Endothelial cell of umbilical vein (primary cell): ENCODE measurements at regions not wholly inside any gene's neighbourhood (a gene's known extent, or its start where the extent isn't known, plus 50 kb on each side); places are given as distances from the start of the nearest gene placed in this dataset.

Source experiments
- EZH2 ChIP-seq: IDR thresholded peaks from 2 replicates; pipeline ENCODE4 v1.6.1; 2012; ENCODE audit warnings: borderline replicate concordance, low read depth, mild to moderate bottlenecking, moderate library complexity, low read length, inconsistent platforms; ENCODE audit not compliant: severe bottlenecking
- FOS ChIP-seq: IDR thresholded peaks from 2 replicates; pipeline ENCODE4 v1.6.1; 2011; ENCODE audit warnings: mild to moderate bottlenecking, low read length, moderate library complexity, borderline replicate concordance; ENCODE audit not compliant: insufficient read depth
- POLR2A ChIP-seq: IDR thresholded peaks from 2 replicates; pipeline ENCODE4 v1.6.1; 2012; ENCODE audit warnings: low read depth, mild to moderate bottlenecking, control low read depth, low read length
- TF ChIP-seq, protein P1 (sequence below), 2 donors: IDR thresholded peaks; 1 replicate in 1 of 2; 2 replicates in 1 of 2; pipeline ENCODE4 v1.5.1; 2011; ENCODE audit warnings: low read length in 2 of 2, mild to moderate bottlenecking in 2 of 2, moderate library complexity in 2 of 2, control low read depth in 1 of 2, inconsistent platforms in 1 of 2, low read depth in 1 of 2; ENCODE audit not compliant: insufficient read depth in 1 of 2; ENCODE audit errors: extremely low read depth in 1 of 2
- TF ChIP-seq, protein P2 (sequence below): IDR thresholded peaks from 2 replicates; pipeline ENCODE4 v1.6.1; 2011; ENCODE audit not compliant: insufficient read depth, insufficient read length

DNA sequence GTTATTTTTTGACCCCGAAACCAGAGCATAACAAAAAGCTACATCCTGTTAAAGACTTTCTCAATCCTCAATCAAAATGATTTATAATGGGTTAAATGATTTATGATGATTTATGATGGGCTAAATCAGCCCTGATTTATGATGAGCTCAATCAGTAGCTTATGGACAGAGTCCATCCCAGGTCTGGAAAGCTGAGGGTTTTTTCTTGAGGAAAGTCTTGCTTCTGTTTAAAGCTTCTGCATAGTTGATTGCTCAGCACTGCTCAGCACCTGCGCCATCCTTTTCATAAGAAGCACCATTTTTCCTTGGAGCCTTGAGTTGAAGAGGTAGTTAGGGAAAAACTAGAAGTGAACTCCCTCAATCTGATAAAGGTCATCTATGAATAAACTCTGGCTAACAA, 356.8 kb downstream of the CYRIA start:
- TF ChIP-seq EZH2: no peak
- no peak for TF ChIP-seq POLR2A
- TF ChIP-seq, protein P1, sequence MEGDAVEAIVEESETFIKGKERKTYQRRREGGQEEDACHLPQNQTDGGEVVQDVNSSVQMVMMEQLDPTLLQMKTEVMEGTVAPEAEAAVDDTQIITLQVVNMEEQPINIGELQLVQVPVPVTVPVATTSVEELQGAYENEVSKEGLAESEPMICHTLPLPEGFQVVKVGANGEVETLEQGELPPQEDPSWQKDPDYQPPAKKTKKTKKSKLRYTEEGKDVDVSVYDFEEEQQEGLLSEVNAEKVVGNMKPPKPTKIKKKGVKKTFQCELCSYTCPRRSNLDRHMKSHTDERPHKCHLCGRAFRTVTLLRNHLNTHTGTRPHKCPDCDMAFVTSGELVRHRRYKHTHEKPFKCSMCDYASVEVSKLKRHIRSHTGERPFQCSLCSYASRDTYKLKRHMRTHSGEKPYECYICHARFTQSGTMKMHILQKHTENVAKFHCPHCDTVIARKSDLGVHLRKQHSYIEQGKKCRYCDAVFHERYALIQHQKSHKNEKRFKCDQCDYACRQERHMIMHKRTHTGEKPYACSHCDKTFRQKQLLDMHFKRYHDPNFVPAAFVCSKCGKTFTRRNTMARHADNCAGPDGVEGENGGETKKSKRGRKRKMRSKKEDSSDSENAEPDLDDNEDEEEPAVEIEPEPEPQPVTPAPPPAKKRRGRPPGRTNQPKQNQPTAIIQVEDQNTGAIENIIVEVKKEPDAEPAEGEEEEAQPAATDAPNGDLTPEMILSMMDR (IDR thresholded peaks at IDR 0.05; ENCODE audit: extremely low read depth in 1 of 2, insufficient read depth in 1 of 2, low read depth in 1 of 2, low read length in 2 of 2): no peak
- no peak for TF ChIP-seq FOS
- TF ChIP-seq, protein P2, sequence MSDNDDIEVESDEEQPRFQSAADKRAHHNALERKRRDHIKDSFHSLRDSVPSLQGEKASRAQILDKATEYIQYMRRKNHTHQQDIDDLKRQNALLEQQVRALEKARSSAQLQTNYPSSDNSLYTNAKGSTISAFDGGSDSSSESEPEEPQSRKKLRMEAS: no peak
